HUES48 (cell line): ENCODE measurements at regions not wholly inside any gene's neighbourhood (a gene's known extent, or its start where the extent isn't known, plus 50 kb on each side); places are given as distances from the start of the nearest gene placed in this dataset.
A peak's percentile ranks its signal among the peaks of the same experiment; 100 is the strongest.

Experiments
- H3K27ac ChIP-seq: one replicate; pipeline ENCODE4 v1.7.0; 2013; ENCODE audit warnings: low read depth, low read length, inconsistent platforms
- H3K27me3 ChIP-seq: 2 replicates; pipeline ENCODE4 v1.6.1; 2013; ENCODE audit warnings: mild to moderate bottlenecking, low read length; ENCODE audit not compliant: control insufficient read depth, insufficient read depth
- H3K36me3 ChIP-seq: 2 replicates; pipeline ENCODE4 v1.6.1; 2013; ENCODE audit warnings: low read length; ENCODE audit not compliant: control insufficient read depth, insufficient read depth
- H3K4me1 ChIP-seq: 2 replicates; pipeline ENCODE4 v1.6.1; 2013; ENCODE audit warnings: mild to moderate bottlenecking, low read length; ENCODE audit not compliant: control insufficient read depth, insufficient read depth
- H3K4me3 ChIP-seq: 2 replicates; pipeline ENCODE4 v1.5.1; 2013; ENCODE audit warnings: mild to moderate bottlenecking, low read depth, low read length
- H3K9ac ChIP-seq: 2 replicates; pipeline ENCODE4 v1.6.1; 2013; ENCODE audit warnings: mild to moderate bottlenecking, low read depth, low read length, moderate library complexity
- H3K9me3 ChIP-seq: 2 replicates; pipeline ENCODE4 v1.6.1; 2013; ENCODE audit warnings: low read length; ENCODE audit not compliant: control insufficient read depth, insufficient read depth

GRCh38 chr1:59070610-59071009 lies 226.3 kb upstream of the FGGY start:
- no peaks in the 10 kb centered on the region for H3K9me3 ChIP-seq
- no peaks in the 10 kb centered on the region for H3K27me3 ChIP-seq
- no peak overlapping the region for H3K27ac ChIP-seq
- H3K36me3 ChIP-seq = no peaks in the 10 kb centered on the region
- peaks cover 52% of the 10 kb centered on the region for H3K4me1 ChIP-seq
- no peak overlapping the region for H3K9ac ChIP-seq
- no peak overlapping the region for H3K4me3 ChIP-seq

- Histone ChIP-seq H3K4me1 (peaks cover 55% of the 10 kb centered on the region), H3K4me3 (no peak overlapping the region), H3K9me3 (no peaks in the 10 kb centered on the region), H3K9ac (no peak overlapping the region; the same call in 1 of the 2 replicates), H3K27ac (peak overlapping the region; percentile 39), H3K36me3 (no peaks in the 10 kb centered on the region), H3K27me3 (no peaks in the 10 kb centered on the region)
These were observed 225.6 kb upstream of the FGGY start for GRCh38 chr1:59071289-59071688.

GRCh38 chr1:59071876-59072582 lies 224.9 kb upstream of the FGGY start:
- peak overlapping the region; percentile 68 for H3K27ac ChIP-seq
- no peaks in the 10 kb centered on the region for H3K36me3 ChIP-seq
- peaks cover 62% of the 10 kb centered on the region for H3K4me1 ChIP-seq
- no peak overlapping the region for H3K4me3 ChIP-seq
- no peaks in the 10 kb centered on the region for H3K9me3 ChIP-seq
- no peaks in the 10 kb centered on the region for H3K27me3 ChIP-seq
- H3K9ac ChIP-seq = no peak overlapping the region

GRCh38 chr1:59072583-59072947 lies 224.3 kb upstream of the FGGY start:
- H3K27ac ChIP-seq = peak overlapping the region; percentile 68

GRCh38 chr1:59074598-59074997 lies 222.3 kb upstream of the FGGY start:
- H3K9ac ChIP-seq = no peak overlapping the region

More at GRCh38 chr1:59072583-59072947, 224.3 kb upstream of the FGGY start:
- Histone ChIP-seq H3K4me3 (no peak overlapping the region), H3K36me3 (no peaks in the 10 kb centered on the region), H3K4me1 (peaks cover 68% of the 10 kb centered on the region), H3K27me3 (no peaks in the 10 kb centered on the region), H3K9me3 (no peaks in the 10 kb centered on the region), H3K9ac (no peak overlapping the region)

GRCh38 chr1:59075021-59075420 lies 221.9 kb upstream of the FGGY start:
- Histone ChIP-seq H3K9me3 (no peaks in the 10 kb centered on the region), H3K4me3 (no peak overlapping the region), H3K27me3 (no peaks in the 10 kb centered on the region), H3K27ac (no peak overlapping the region), H3K9ac (no peak overlapping the region), H3K36me3 (no peaks in the 10 kb centered on the region), H3K4me1 (peaks cover 83% of the 10 kb centered on the region)

More at GRCh38 chr1:59074598-59074997, 222.3 kb upstream of the FGGY start:
- Histone ChIP-seq H3K9me3 (no peaks in the 10 kb centered on the region), H3K36me3 (no peaks in the 10 kb centered on the region), H3K4me3 (no peak overlapping the region), H3K27ac (no peak overlapping the region), H3K4me1 (peaks cover 82% of the 10 kb centered on the region), H3K27me3 (no peaks in the 10 kb centered on the region)

- peaks cover 82% of the 10 kb centered on the region for H3K4me1 ChIP-seq
- H3K9me3 ChIP-seq = no peaks in the 10 kb centered on the region
- peak overlapping the region; percentile 96 for H3K27ac ChIP-seq
- no peak overlapping the region for H3K9ac ChIP-seq
- no peaks in the 10 kb centered on the region for H3K27me3 ChIP-seq
- no peak overlapping the region for H3K4me3 ChIP-seq
- H3K36me3 ChIP-seq = no peaks in the 10 kb centered on the region
These were observed 220.3 kb upstream of the FGGY start for GRCh38 chr1:59076612-59077011.

GRCh38 chr1:59077466-59078069 lies 219.3 kb upstream of the FGGY start:
- peak overlapping the region; percentile 96 for H3K27ac ChIP-seq

GRCh38 chr1:59078070-59078800 lies 218.7 kb upstream of the FGGY start:
- H3K27ac ChIP-seq = peak overlapping the region; percentile 96
- H3K4me1 ChIP-seq = peaks cover 72% of the 10 kb centered on the region
- no peaks in the 10 kb centered on the region for H3K36me3 ChIP-seq
- H3K27me3 ChIP-seq = no peaks in the 10 kb centered on the region
- H3K9ac ChIP-seq = peak overlapping the region; percentile 63
- H3K4me3 ChIP-seq = peak overlapping the region; percentile 42
- H3K9me3 ChIP-seq = no peaks in the 10 kb centered on the region

More at GRCh38 chr1:59077466-59078069, 219.3 kb upstream of the FGGY start:
- H3K27me3 ChIP-seq = no peaks in the 10 kb centered on the region
- H3K9ac ChIP-seq = peak overlapping the region; percentile 63
- H3K36me3 ChIP-seq = no peaks in the 10 kb centered on the region
- H3K9me3 ChIP-seq = no peaks in the 10 kb centered on the region
- peaks cover 76% of the 10 kb centered on the region for H3K4me1 ChIP-seq
- peak overlapping the region; percentile 39 for H3K4me3 ChIP-seq

GRCh38 chr1:59078866-59079265 lies 218.0 kb upstream of the FGGY start:
- H3K9me3 ChIP-seq = no peaks in the 10 kb centered on the region
- peak overlapping the region; percentile 96 for H3K27ac ChIP-seq
- peak overlapping the region; percentile 42; the same call in 1 of the 2 replicates for H3K4me3 ChIP-seq
- H3K36me3 ChIP-seq = no peaks in the 10 kb centered on the region
- peaks cover 70% of the 10 kb centered on the region for H3K4me1 ChIP-seq
- no peak overlapping the region; the same call in 1 of the 2 replicates for H3K9ac ChIP-seq
- no peaks in the 10 kb centered on the region for H3K27me3 ChIP-seq
